Superior temporal gyrus (tissue), 1 donor: ENCODE measurements at regions not wholly inside any gene's neighbourhood (a gene's known extent, or its start where the extent isn't known, plus 50 kb on each side); places are given as distances from the start of the nearest gene placed in this dataset.

Experiments used
- DNase-seq: peaks from one replicate; pipeline ENCODE4 v3.0.0-alpha.2; 2016; ENCODE audit errors: extremely low spot score

DNA sequence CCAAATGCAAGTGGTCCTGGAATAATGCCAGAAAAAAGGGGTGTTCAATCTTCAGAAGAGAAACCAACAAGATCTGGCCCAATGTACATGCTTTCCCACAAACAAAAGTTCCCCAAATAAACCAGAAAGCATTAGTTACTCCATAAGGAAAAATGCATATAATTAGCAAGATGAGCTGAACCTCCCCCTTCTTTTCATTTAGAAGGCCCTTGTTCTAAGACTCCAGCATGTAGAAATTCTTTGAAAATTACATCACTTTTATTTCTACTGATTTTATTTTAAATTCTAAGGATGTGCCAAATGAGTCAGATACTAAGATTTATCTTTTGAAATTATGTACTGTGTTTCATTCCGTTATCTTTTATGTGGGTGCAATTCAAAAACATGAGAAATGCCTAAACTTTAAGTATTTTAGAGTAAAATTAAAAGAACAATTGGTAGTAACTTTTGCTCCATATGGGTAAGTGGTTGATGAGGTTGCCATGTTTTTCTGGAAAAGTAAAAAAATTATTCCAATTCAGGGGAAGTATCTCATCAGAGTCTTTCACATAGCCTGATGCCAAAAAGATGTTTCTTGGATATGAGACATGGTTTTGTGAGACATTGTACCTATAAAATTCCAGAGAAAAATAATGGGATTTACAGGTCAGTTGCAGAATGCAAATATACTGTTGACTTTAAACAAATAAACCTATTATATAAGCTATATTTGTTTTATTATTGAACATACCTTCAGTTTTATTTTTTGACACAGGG lies 106.5 kb upstream of the CCDC112 start:
- no peak for DNase-seq

GRCh38 chr5:115402092-115402491 lies 105.6 kb upstream of the CCDC112 start:
- DNase-seq, result no peak

- no peak for DNase-seq
These were observed 102.3 kb upstream of the CCDC112 start for GRCh38 chr5:115398719-115399118.

GRCh38 chr5:115396688-115397087 lies 100.2 kb upstream of the CCDC112 start:
- DNase-seq, result no peak

DNA sequence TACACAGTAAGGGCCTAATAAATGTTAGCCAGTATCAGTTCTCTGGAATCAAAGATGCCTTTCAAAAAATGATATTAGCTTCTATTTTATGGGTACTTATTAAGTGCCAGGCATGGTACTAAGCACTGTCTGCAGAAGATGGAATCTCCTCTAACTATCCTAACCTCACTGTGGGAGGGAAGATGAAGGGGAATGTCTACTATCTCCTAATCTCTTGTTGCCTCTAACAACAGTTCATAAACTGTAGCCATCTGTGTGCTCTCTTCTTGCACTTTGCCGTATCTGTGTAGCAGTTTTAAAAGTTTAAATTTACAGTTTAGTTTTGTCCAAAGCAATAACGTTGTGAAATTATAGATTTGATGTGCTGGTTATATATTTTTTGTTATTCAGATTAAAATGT lies 99.6 kb upstream of the CCDC112 start:
- no peak for DNase-seq

GRCh38 chr5:115394531-115394930 lies 98.1 kb upstream of the CCDC112 start:
- no peak for DNase-seq

- no peak for DNase-seq
These were observed 96.8 kb upstream of the CCDC112 start for GRCh38 chr5:115393239-115393638.

DNA sequence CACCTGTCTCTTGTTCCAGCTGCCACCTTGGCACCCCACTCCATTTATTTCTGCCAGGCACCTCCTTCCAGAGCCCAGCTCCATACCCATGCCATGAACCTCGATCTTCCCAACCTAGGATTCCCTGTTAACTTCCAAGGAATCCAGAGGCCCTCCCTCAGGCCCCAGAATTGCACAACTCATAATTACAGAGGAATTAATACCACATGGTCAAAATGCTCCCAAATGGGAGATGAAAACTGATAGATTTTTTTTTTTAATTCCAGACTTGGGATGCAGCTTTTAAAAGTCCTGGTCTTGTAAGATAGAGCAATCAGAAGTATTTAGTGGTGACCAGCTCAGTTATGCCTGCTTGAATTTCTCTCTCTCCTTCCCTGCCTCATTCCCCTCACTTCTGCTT lies 96.2 kb upstream of the CCDC112 start:
- no peak for DNase-seq

DNA sequence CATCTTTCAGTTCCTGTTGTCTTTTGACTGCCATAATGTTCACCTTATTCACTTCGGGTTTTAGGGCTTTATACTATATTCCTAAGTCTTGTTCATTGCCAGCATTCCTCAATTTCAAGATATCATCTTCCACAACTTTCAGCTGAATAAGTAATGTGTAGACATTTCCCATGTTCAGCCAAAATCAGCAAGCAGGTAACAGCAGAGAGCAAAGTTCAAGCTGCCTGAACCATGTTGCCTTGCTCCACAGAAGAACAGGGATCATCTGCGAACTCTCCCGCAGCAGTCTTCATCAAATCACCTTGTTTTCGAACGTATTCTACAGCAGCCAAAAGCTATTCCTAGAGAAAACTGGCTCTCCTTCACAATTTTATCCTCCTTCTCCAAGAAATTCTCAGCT lies 95.3 kb upstream of the CCDC112 start:
- DNase-seq, result no peak

- DNase-seq, result no peak
These were observed 93.4 kb upstream of the CCDC112 start for GRCh38 chr5:115389799-115390382.

DNA sequence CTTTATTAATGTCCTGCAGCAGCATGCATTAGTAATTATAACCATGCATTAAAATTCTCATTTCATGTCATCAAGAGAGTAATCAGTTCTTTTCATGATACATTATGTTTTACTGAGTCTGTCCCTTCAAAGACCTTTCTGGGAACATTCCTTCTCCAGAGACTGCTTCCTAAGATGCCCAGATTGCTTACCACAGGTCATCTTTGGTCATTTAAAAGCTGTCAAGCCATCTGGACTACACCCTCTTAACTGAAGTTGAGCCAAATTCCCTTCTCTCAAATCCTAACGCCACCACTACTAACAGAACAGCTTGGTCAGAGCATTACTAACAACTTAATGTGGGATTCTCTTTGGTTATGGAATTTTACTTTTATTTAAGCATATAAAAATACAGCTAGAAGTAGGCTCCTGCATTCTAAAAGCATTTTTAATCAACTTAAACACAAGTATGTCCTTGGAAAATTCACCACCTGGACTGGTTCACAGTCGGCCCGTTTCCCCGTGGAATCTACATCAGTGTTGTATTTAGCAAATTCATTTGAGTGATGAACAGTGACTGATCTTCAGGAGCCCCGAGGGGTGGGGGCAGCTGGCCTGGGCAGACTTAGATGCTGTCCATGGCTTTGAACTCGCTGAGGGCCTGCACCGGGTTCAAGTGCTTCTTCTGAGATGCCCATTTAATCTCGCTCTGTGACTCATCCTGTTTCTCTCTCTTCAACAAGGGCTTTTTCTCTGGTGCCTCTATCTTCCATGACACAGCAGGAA lies 92.8 kb upstream of the CCDC112 start:
- no peak for DNase-seq

GRCh38 chr5:115388240-115388639 lies 91.8 kb upstream of the CCDC112 start:
- DNase-seq, result no peak

DNA sequence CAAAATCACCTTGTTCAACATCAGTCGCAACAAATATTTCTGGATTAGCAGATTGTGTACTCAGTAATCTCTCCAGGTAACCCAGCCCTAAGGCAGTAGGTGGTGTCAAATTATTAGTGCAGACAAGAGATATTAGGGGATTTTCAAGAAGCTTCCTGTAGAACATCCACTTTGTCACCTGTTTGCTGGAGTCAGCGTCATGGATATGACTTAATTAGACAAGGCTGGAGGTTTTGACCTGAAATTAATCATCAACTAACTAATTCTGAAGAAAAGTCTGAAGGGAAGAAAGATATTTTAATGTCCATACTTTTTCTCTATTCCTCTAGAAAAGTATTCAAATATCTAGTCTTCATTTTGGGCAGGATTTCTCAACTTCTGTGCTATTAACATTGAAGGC lies 91.4 kb upstream of the CCDC112 start:
- DNase-seq, result no peak

DNA sequence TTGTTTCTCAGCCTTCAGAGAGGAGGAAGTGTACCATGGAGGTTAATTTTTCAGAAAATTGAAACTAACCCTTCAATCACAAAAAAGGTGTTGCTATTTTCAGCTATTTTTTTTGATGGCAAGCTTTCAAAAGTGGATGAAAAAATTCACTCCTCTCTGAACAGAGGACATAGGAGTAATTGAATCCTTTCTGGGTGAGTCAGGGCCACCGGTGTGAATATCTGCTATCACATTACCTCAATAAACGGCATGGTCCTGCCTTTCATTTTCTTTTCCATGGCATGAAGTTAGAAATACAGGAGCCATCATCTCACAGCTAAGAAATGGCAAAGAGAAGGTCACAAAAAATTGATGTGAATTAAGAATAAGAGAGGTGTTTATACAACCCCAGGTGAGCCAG lies 90.2 kb upstream of the CCDC112 start:
- no peak for DNase-seq

- DNase-seq, result no peak
These were observed 88.3 kb upstream of the CCDC112 start for GRCh38 chr5:115384587-115385375.

DNA sequence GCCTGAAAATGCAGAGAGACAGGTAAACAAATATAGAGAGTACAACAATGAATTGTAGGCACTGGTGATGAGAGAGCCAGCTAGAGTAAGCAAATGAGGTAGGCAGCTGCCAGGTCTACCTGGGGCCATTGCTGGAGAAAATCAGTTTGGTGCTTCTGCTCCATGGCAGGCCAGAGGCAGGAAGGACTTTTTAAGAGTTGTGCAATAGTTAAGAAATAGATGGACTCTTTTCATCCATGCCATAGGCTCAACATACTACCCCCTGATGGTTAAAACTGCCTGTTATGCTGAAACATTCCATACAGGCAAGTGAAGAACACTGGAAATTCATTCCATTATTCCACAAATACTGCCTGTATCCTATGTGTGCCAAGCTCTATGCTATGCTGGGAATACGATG lies 86.5 kb upstream of the CCDC112 start:
- no peak for DNase-seq

DNA sequence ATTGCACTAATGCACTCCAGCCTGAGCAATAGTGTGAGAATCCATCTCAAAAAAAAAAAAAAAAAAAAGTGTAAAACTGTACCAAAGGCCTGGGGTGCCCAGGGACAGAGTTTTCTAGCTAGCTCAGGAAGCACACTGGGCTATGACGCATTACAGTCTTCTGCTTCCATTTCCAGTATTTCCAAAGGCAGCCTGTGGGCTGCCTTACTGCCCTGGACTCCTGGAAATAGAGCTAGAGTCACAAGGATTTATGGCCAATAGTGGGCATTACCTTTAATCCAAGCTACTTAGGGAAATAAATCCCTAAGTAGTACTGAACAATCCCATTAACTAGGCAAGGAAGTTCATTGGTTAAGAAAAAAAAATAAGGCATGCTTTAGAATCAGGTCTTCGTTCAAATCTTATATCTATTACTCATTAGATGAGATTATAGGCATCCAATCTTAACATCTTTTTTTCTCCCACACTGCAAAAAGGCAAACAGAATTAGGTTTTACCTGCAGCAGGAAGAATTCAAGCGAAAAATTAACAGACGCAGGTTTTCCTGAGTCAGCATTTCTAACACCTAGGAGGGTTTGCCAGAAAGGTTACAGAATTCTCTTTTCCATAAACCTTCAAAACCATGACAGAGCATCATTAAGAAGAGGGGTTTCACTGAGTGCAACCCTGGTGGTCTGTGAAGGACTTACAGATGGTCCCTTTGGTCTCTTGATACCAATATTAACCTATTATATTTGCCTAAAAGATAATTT lies 85.6 kb upstream of the CCDC112 start:
- no peak for DNase-seq

DNA sequence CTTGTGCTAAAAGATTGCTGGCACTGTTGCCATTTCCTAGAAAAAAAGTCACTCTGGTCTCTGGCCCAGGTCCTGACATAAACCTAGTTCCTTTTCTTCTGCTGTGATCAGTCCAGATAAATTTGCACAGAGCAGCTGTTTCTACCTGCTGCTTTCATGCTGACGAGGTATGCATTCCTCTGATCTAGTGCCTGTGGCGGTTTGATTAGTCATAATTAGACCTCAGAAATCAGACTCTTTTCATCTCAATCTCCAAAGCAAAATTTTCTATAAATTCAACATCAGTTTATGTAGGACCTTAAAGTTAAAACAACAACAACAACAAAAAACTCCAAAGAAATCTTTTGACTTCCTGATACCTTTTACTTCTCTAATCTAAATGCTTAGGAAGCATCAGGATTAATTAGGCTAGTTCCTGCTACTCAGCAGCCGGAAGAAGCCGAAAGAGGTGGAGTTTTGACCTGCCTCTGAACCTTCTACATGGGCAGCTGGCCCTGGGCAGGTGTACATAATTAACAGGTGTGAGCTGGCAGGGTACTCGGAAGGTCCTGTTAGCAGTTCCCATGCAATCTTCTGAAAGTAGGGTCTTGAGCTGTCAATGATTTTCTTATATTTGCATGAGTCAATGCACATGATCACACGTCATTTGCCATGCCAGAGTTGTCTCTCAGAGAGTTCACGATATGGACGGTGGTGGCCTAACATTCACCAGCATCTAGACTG lies 83.3 kb upstream of the CCDC112 start:
- no peak for DNase-seq

DNA sequence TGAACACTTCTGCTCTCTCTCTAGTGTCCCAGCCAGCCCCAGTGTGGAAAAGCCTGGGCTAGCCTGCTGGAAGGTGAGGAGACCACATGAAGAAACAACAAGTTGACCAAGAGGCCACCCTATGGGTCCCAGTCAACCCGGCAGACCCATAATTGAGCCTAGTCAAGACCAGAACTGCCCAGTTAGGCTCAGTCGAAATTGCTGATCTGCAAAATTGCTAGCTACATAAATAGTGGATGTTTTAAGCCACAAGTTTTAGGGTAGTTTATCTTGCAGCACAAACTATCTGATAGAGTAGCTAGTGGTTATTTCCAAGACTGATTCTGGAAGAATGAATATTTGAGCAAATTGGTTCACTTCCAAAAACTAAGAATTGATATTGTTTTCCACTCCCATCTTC lies 82.3 kb upstream of the CCDC112 start:
- DNase-seq, result no peak

DNA sequence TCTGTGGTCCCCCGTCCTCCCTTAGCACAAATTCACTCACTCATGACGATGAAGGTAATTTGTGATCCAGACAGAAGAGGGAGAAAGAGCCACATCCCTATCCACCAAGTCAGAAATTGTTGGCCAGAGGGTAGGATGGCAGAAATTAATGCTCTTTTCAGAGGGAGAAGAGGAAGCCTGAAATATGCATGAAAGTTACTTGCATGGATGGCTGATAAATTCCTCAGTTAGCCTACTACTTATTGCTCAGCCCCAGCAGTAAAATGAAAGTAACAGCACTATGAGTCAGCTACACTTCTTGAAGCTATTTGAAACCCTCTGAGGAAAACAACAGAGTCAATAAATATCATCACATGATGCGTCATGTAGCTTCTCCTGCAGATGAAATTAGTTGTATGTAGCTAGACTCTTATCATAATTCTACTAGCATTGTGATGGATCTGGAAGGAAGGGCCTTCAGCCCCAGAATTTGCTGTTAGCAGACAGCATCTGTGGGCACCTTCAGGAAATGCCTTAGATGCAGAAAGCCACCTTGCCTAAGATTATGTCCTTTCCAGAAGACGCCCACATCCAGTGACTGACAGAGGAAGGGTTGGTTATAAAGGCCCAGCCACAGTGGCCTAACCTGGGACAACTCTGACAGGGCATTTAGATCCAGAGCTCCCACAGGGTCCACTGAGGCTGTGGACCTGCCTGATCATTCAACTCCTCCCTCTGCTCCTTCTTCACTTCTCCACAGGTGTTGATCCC lies 81.2 kb upstream of the CCDC112 start:
- peak; percentile 43 for DNase-seq
